H9 (cell line): ENCODE measurements at regions not wholly inside any gene's neighbourhood (a gene's known extent, or its start where the extent isn't known, plus 50 kb on each side); places are given as distances from the start of the nearest gene placed in this dataset.

Experiments used
- DNase-seq: peaks from one replicate; pipeline ENCODE4 v3.0.0-alpha.2; 2017
- H2AFZ ChIP-seq: one replicate; pipeline ENCODE4 v1.6.1; 2013; ENCODE audit warnings: mild to moderate bottlenecking, low read length, control low read depth, moderate library complexity
- H2AK5ac ChIP-seq: 2 replicates; pipeline ENCODE4 v1.6.1; 2013; ENCODE audit warnings: low read length, control low read depth, mixed read lengths; ENCODE audit not compliant: insufficient read length
- H2BK120ac ChIP-seq: one replicate; pipeline ENCODE4 v1.6.1; 2013; ENCODE audit warnings: low read depth, mild to moderate bottlenecking, low read length, control low read depth, inconsistent platforms; ENCODE audit not compliant: poor library complexity, severe bottlenecking
- H2BK12ac ChIP-seq: 2 replicates; pipeline ENCODE4 v1.6.1; 2013; ENCODE audit warnings: low read length, control low read depth, mixed read lengths, low read depth; ENCODE audit not compliant: insufficient read length
- H2BK15ac ChIP-seq: 2 replicates; pipeline ENCODE4 v1.6.1; 2013; ENCODE audit warnings: low read depth, low read length, control low read depth
- H2BK20ac ChIP-seq: one replicate; pipeline ENCODE4 v1.6.1; 2013; ENCODE audit warnings: low read depth, mild to moderate bottlenecking, low read length, control low read depth, inconsistent platforms; ENCODE audit not compliant: poor library complexity, severe bottlenecking
- H2BK5ac ChIP-seq: 2 replicates; pipeline ENCODE4 v1.6.1; 2013; ENCODE audit warnings: low read length, control low read depth, mixed read lengths; ENCODE audit not compliant: insufficient read length
- H3K14ac ChIP-seq: 2 replicates; pipeline ENCODE4 v1.6.1; 2013; ENCODE audit warnings: low read length, control low read depth; ENCODE audit not compliant: insufficient read depth
- H3K18ac ChIP-seq: 2 replicates; pipeline ENCODE4 v1.6.1; 2013; ENCODE audit warnings: low read depth, mild to moderate bottlenecking, mixed read lengths, low read length, control low read depth; ENCODE audit not compliant: insufficient read length
- H3K23ac ChIP-seq: 2 replicates; pipeline ENCODE4 v1.6.1; 2013; ENCODE audit warnings: low read length, control low read depth, mixed read lengths, low read depth; ENCODE audit not compliant: insufficient read length
- H3K23me2 ChIP-seq: 2 replicates; pipeline ENCODE4 v1.6.1; 2013; ENCODE audit warnings: low read depth, mild to moderate bottlenecking, mixed read lengths, low read length, control low read depth; ENCODE audit not compliant: insufficient read length, poor library complexity, severe bottlenecking
- H3K27ac ChIP-seq: 2 replicates; pipeline ENCODE4 v1.5.1; 2013; ENCODE audit warnings: low read length, control low read depth, mixed read lengths, low read depth; ENCODE audit not compliant: insufficient read length
- H3K27me3 ChIP-seq: 2 replicates; pipeline ENCODE4 v1.6.1; 2013; ENCODE audit warnings: low read length, control low read depth, inconsistent platforms; ENCODE audit not compliant: insufficient read depth
- H3K4ac ChIP-seq: 2 replicates; pipeline ENCODE4 v1.6.1; 2013; ENCODE audit warnings: low read depth, mild to moderate bottlenecking, control low read depth, inconsistent platforms, low read length, moderate library complexity
- H3K4me1 ChIP-seq: 2 replicates; pipeline ENCODE4 v1.6.1; 2013; ENCODE audit warnings: low read length, control low read depth, inconsistent platforms; ENCODE audit not compliant: insufficient read depth
- H3K4me2 ChIP-seq: 2 replicates; pipeline ENCODE4 v1.6.1; 2013; ENCODE audit warnings: low read length, control low read depth, mixed read lengths; ENCODE audit not compliant: insufficient read length, insufficient read depth
- H3K56ac ChIP-seq: 2 replicates; pipeline ENCODE4 v1.6.1; 2013; ENCODE audit warnings: low read depth, mild to moderate bottlenecking, mixed read lengths, low read length, control low read depth; ENCODE audit not compliant: insufficient read length
- H3K79me1 ChIP-seq: 2 replicates; pipeline ENCODE4 v1.6.1; 2013; ENCODE audit warnings: low read depth, mild to moderate bottlenecking, moderate library complexity, low read length, control low read depth, inconsistent platforms; ENCODE audit not compliant: insufficient read depth, poor library complexity, severe bottlenecking
- H3K79me2 ChIP-seq: 2 replicates; pipeline ENCODE4 v1.6.1; 2013; ENCODE audit warnings: low read length, control low read depth, inconsistent platforms; ENCODE audit not compliant: insufficient read depth
- H3K9ac ChIP-seq: 2 replicates; pipeline ENCODE4 v1.6.1; 2013; ENCODE audit warnings: low read length, control low read depth, mixed read lengths; ENCODE audit not compliant: insufficient read length; ENCODE audit errors: extremely low read depth
- H3K9me3 ChIP-seq: one replicate; pipeline ENCODE4 v1.6.1; 2013; ENCODE audit warnings: low read depth, low read length, inconsistent platforms; ENCODE audit not compliant: control insufficient read depth
- H3T11ph ChIP-seq: one replicate; pipeline ENCODE4 v1.6.1; 2013; ENCODE audit warnings: mild to moderate bottlenecking, low read length, control low read depth, inconsistent platforms
- H4K20me1 ChIP-seq: one replicate; pipeline ENCODE4 v1.6.1; 2013; ENCODE audit not compliant: control insufficient read depth, insufficient read length, insufficient read depth
- H4K5ac ChIP-seq: 2 replicates; pipeline ENCODE4 v1.6.1; 2013; ENCODE audit warnings: low read depth, mild to moderate bottlenecking, mixed read lengths, low read length, control low read depth; ENCODE audit not compliant: insufficient read length
- H4K8ac ChIP-seq: replicated peaks from 2 replicates; pipeline ENCODE4 v1.6.1; 2013; ENCODE audit warnings: low read length, control low read depth, mixed read lengths, low read depth; ENCODE audit not compliant: insufficient read length
- H4K91ac ChIP-seq: 2 replicates; pipeline ENCODE4 v1.6.1; 2013; ENCODE audit warnings: low read depth, mild to moderate bottlenecking, moderate library complexity, mixed read lengths, low read length, control low read depth; ENCODE audit not compliant: insufficient read length
- H3K27ac Mint-ChIP-seq, 3 experiments: 2 replicates in 2 of 3; 3 replicates in 1 of 3; pipeline ENCODE4 v1.8.0; 2020 to 2021; ENCODE audit warnings: mixed read lengths in 3 of 3, mild to moderate bottlenecking in 1 of 3, moderate library complexity in 1 of 3
- H3K27me3 Mint-ChIP-seq: 2 replicates; pipeline ENCODE4 v1.8.0; 2021; ENCODE audit warnings: low read depth, mild to moderate bottlenecking, moderate library complexity, mixed read lengths
- H3K36me3 Mint-ChIP-seq, 3 experiments: 2 replicates in 2 of 3; 3 replicates in 1 of 3; pipeline ENCODE4 v1.8.0; 2020 to 2021; ENCODE audit warnings: low read depth in 3 of 3, mixed read lengths in 3 of 3; ENCODE audit not compliant: insufficient read depth in 1 of 3
- H3K4me1 Mint-ChIP-seq, 2 experiments: 2 replicates each; pipeline ENCODE4 v1.8.0; 2020; ENCODE audit warnings: mixed read lengths in 2 of 2
- H3K4me3 Mint-ChIP-seq, 2 experiments: 2 replicates in 1 of 2; 3 replicates in 1 of 2; pipeline ENCODE4 v1.8.0; 2020 to 2021; ENCODE audit warnings: mild to moderate bottlenecking in 2 of 2, mixed read lengths in 2 of 2, moderate library complexity in 1 of 2
- H3K9me3 Mint-ChIP-seq, 2 experiments: 2 replicates in 1 of 2; 3 replicates in 1 of 2; pipeline ENCODE4 v1.8.0; 2020; ENCODE audit warnings: mild to moderate bottlenecking in 2 of 2, mixed read lengths in 2 of 2, moderate library complexity in 1 of 2
- CTCF ChIP-seq: fragments of 200-600 bp; sonication (generic); conservative IDR thresholded peaks from 3 replicates; pipeline ENCODE4 v1.8.0; 2021; ENCODE audit warnings: antibody characterized with exemption, mild to moderate bottlenecking

GRCh38 chr18:41593171-41593675, 361.8 kb upstream of the PIK3C3 start:
- H3K27ac Mint-ChIP-seq = no peak overlapping the region
- no peak overlapping the region for H2AK5ac ChIP-seq
- no peak overlapping the region for H4K5ac ChIP-seq
- no peak overlapping the region for H4K8ac ChIP-seq
- H3K14ac ChIP-seq = no peak overlapping the region
- H3K4me3 Mint-ChIP-seq = no peak overlapping the region
- H3T11ph ChIP-seq = no peak overlapping the region
- H3K18ac ChIP-seq = no peak overlapping the region
- H4K91ac ChIP-seq = no peak overlapping the region
- H3K27me3 ChIP-seq = no peaks in the 10 kb centered on the region
- H3K23me2 ChIP-seq = no peaks in the 10 kb centered on the region
- H3K4me1 Mint-ChIP-seq = peaks cover 5 to 16% of the 10 kb centered on the region in 2 experiments
- no peaks in the 10 kb centered on the region for H3K79me2 ChIP-seq
- no peak for TF ChIP-seq CTCF
- no peak overlapping the region for H2BK20ac ChIP-seq
- H3K36me3 Mint-ChIP-seq = peaks cover 0 to 5% (median 0%) of the 10 kb centered on the region in 3 experiments; a peak in 2 of 7 replicates
- no peaks in the 10 kb centered on the region for H3K9me3 Mint-ChIP-seq
- H3K79me1 ChIP-seq = no peaks in the 10 kb centered on the region
- H3K56ac ChIP-seq = no peak overlapping the region
- H3K4me1 ChIP-seq = no peaks in the 10 kb centered on the region; the same call in 1 of the 2 replicates
- no peak overlapping the region for H2BK5ac ChIP-seq
- no peak overlapping the region for H3K4ac ChIP-seq
- H3K9me3 ChIP-seq = no peaks in the 10 kb centered on the region
- no peak for DNase-seq
- no peak overlapping the region for H2AFZ ChIP-seq
- no peak overlapping the region for H2BK120ac ChIP-seq
- no peak overlapping the region for H3K23ac ChIP-seq
- H2BK12ac ChIP-seq = no peak overlapping the region
- H4K20me1 ChIP-seq = no peaks in the 10 kb centered on the region
- H3K27ac ChIP-seq = no peak overlapping the region
- no peak overlapping the region for H3K9ac ChIP-seq
- H2BK15ac ChIP-seq = no peak overlapping the region
- no peaks in the 10 kb centered on the region for H3K27me3 Mint-ChIP-seq
- no peak overlapping the region for H3K4me2 ChIP-seq
